Fibroblast of skin of scalp (primary cell): ENCODE measurements at regions not wholly inside any gene's neighbourhood (a gene's known extent, or its start where the extent isn't known, plus 50 kb on each side); places are given as distances from the start of the nearest gene placed in this dataset.
A peak's percentile ranks its signal among the peaks of the same experiment; 100 is the strongest.

Experiments used
- DNase-seq: peaks from one replicate; pipeline ENCODE4 v3.0.0-alpha.2; 2013

- no peak for DNase-seq
Measured at GRCh38 chr9:91073049-91073810, 271.6 kb downstream of the SYK start.

- no peak for DNase-seq
Measured at GRCh38 chr9:91073811-91074771, 272.5 kb downstream of the SYK start.

- DNase-seq, result peak; percentile 48
Measured at GRCh38 chr9:91074866-91075265, 273.2 kb downstream of the SYK start.

GRCh38 chr9:91075279-91075678, 273.7 kb downstream of the SYK start:
- peak; percentile 66 for DNase-seq

- DNase-seq, result no peak
Measured at GRCh38 chr9:91077624-91078368, 276.2 kb downstream of the SYK start.

- no peak for DNase-seq
Measured at GRCh38 chr9:91078369-91078695, 276.7 kb downstream of the SYK start.

GRCh38 chr9:91082731-91083130, 279.0 kb downstream of the AUH start:
- DNase-seq, result no peak

GRCh38 chr9:91084896-91085516, 276.7 kb downstream of the AUH start:
- no peak for DNase-seq

GRCh38 chr9:91085517-91086291, 276.0 kb downstream of the AUH start:
- no peak for DNase-seq

GRCh38 chr9:91086657-91087461, 274.9 kb downstream of the AUH start:
- no peak for DNase-seq

GRCh38 chr9:91087462-91087759, 274.3 kb downstream of the AUH start:
- DNase-seq, result no peak

- DNase-seq, result peak; percentile 70
Measured at GRCh38 chr9:91089405-91090129, 272.2 kb downstream of the AUH start.

- DNase-seq, result no peak
Measured at GRCh38 chr9:91090130-91090410, 271.6 kb downstream of the AUH start.

GRCh38 chr9:91092214-91092613, 269.5 kb downstream of the AUH start:
- DNase-seq, result no peak

GRCh38 chr9:91094324-91095088, 267.2 kb downstream of the AUH start:
- no peak for DNase-seq

- no peak for DNase-seq
Measured at GRCh38 chr9:91098203-91098850, 263.4 kb downstream of the AUH start.

- no peak for DNase-seq
Measured at GRCh38 chr9:91099436-91099835, 262.3 kb downstream of the AUH start.

GRCh38 chr9:91100878-91101450, 260.8 kb downstream of the AUH start:
- no peak for DNase-seq

GRCh38 chr9:91101611-91102168, 260.0 kb downstream of the AUH start:
- no peak for DNase-seq
